ENCODE measurements at regions not wholly inside any gene's neighbourhood (a gene's known extent, or its start where the extent isn't known, plus 50 kb on each side); places are given as distances from the start of the nearest gene placed in this dataset.

GRCh38 chr3:72187131-72187530, 402.2 kb upstream of the PROK2 start:
- no peak for TF ChIP-seq CTCF (IDR thresholded peaks at IDR 0.05)
- ChIA-PET CTCF (no interaction called here), POLR2A (no interaction called here)
- Mint-ChIP-seq H3K27ac (no peak overlapping the region), H3K9me3 (peaks cover 2% of the 10 kb centered on the region), H3K27me3 (no peaks in the 10 kb centered on the region), H3K36me3 (ENCODE audit: low read depth) (no peaks in the 10 kb centered on the region), H3K4me3 (no peak overlapping the region), H3K4me1 (peaks cover 34% of the 10 kb centered on the region)
- intact Hi-C loops (cut with micrococcal nuclease): loop anchor here (5.0 to 10.0 kb wide), 2 partner anchors 48 to 65 kb away; no protein-coding TSS in a partner anchor
- ATAC-seq (ENCODE audit: low read depth) (no peak), DNase-seq (no peak)

- peaks cover 40% of the 10 kb centered on the region for H3K4me1 Mint-ChIP-seq
- no peak for TF ChIP-seq CTCF (IDR thresholded peaks at IDR 0.05)
- no peaks in the 10 kb centered on the region for H3K27me3 Mint-ChIP-seq
- ATAC-seq (ENCODE audit: low read depth): no peak
- peak overlapping the region; percentile 2 for H3K4me3 Mint-ChIP-seq
- H3K9me3 Mint-ChIP-seq: no peaks in the 10 kb centered on the region
- POLR2A ChIA-PET: no interaction called here
- intact Hi-C loops (cut with micrococcal nuclease): loop anchor here (5.0 to 10.0 kb wide), 2 partner anchors 48 to 66 kb away; no protein-coding TSS in a partner anchor
- CTCF ChIA-PET: no interaction called here
- H3K36me3 Mint-ChIP-seq (ENCODE audit: low read depth): no peaks in the 10 kb centered on the region
- no peak for DNase-seq
- H3K27ac Mint-ChIP-seq: no peak overlapping the region
Observed at GRCh38 chr3:72186400-72186855, 401.5 kb upstream of the PROK2 start.

GRCh38 chr3:72185549-72186399, 400.8 kb upstream of the PROK2 start:
- intact Hi-C loops (cut with micrococcal nuclease): loop anchor here (5.0 to 10.0 kb wide), 2 partner anchors 49 to 67 kb away; no protein-coding TSS in a partner anchor

GRCh38 chr3:72183489-72183888, 398.5 kb upstream of the PROK2 start:
- ATAC-seq (ENCODE audit: low read depth): no peak

More at GRCh38 chr3:72185549-72186399, 400.8 kb upstream of the PROK2 start:
- H3K36me3 Mint-ChIP-seq (ENCODE audit: low read depth): no peaks in the 10 kb centered on the region
- ChIA-PET POLR2A (interaction anchor here (1.0 kb wide), 1 partner anchor 21 kb away, joined by 6 read pairs; no protein-coding TSS in a partner anchor), CTCF (no interaction called here)
- H3K4me1 Mint-ChIP-seq: peaks cover 40% of the 10 kb centered on the region
- DNase-seq: no peak
- H3K27me3 Mint-ChIP-seq: no peaks in the 10 kb centered on the region
- peak overlapping the region; percentile 2 for H3K4me3 Mint-ChIP-seq
- peak; percentile 92 for ATAC-seq (ENCODE audit: low read depth)
- H3K27ac Mint-ChIP-seq: no peak overlapping the region
- H3K9me3 Mint-ChIP-seq: no peaks in the 10 kb centered on the region
- no peak for TF ChIP-seq CTCF (IDR thresholded peaks at IDR 0.05)

More at GRCh38 chr3:72183489-72183888, 398.5 kb upstream of the PROK2 start:
- DNase-seq: no peak
- POLR2A ChIA-PET: interaction anchor here (0.7 kb wide), 1 partner anchor 224 kb away, joined by 6 read pairs; no protein-coding TSS in a partner anchor
- peaks cover 2% of the 10 kb centered on the region for H3K27me3 Mint-ChIP-seq
- CTCF ChIA-PET: no interaction called here
- no peak overlapping the region for H3K4me3 Mint-ChIP-seq
- no peak overlapping the region for H3K27ac Mint-ChIP-seq
- intact Hi-C loops (cut with micrococcal nuclease): loop anchor here (10.0 kb wide), 1 partner anchor 51 kb away; no protein-coding TSS in a partner anchor
- H3K4me1 Mint-ChIP-seq: peaks cover 45% of the 10 kb centered on the region
- no peaks in the 10 kb centered on the region for H3K36me3 Mint-ChIP-seq (ENCODE audit: low read depth)
- H3K9me3 Mint-ChIP-seq: no peaks in the 10 kb centered on the region
- no peak for TF ChIP-seq CTCF (IDR thresholded peaks at IDR 0.05)
